OCI-LY3 (cell line): ENCODE measurements at regions not wholly inside any gene's neighbourhood (a gene's known extent, or its start where the extent isn't known, plus 50 kb on each side); places are given as distances from the start of the nearest gene placed in this dataset.
"Not testable (repeated sequence)": the region's sequence is repeated elsewhere in the genome, so short reads cannot be mapped to it uniquely, and the experiment has no call there.

ENCODE experiments used
- H2AFZ ChIP-seq: fragments of 200-600, 300-600 bp; shearing (Covaris generic); 2 replicates; pipeline ENCODE4 v1.6.0; 2014; ENCODE audit warnings: antibody characterized with exemption, low read depth, low read length
- H3K27ac ChIP-seq: fragments of 200-600, 300-600 bp; sonication (generic); 2 replicates; pipeline ENCODE4 v1.5.1; 2014; ENCODE audit warnings: mild to moderate bottlenecking, low read length, moderate library complexity, mixed read lengths
- H3K27me3 ChIP-seq: fragments of 200-600, 300-600 bp; sonication (generic); 2 replicates; pipeline ENCODE4 v1.6.1; 2014; ENCODE audit warnings: low read depth, low read length, mixed read lengths
- H3K36me3 ChIP-seq: fragments of 200-600, 300-600 bp; sonication (generic); replicated peaks from 2 replicates; pipeline ENCODE3; 2014; ENCODE audit warnings: low read depth, low read length, mixed read lengths
- H3K4me1 ChIP-seq: fragments of 300-600, 200-600 bp; sonication (generic); 2 replicates; pipeline ENCODE4 v1.6.1; 2014; ENCODE audit warnings: low read length, mixed read lengths
- H3K4me2 ChIP-seq: fragments of 200-600, 300-600 bp; sonication (generic); 2 replicates; pipeline ENCODE4 v1.6.1; 2014; ENCODE audit warnings: low read length, mixed read lengths
- H3K4me3 ChIP-seq: fragments of 300-600, 200-600 bp; sonication (generic); 2 replicates; pipeline ENCODE4 v1.5.1; 2014; ENCODE audit warnings: antibody characterized with exemption, mild to moderate bottlenecking, low read length, moderate library complexity
- H3K79me2 ChIP-seq: fragments of 300-600, 200-600 bp; shearing (Covaris generic); 2 replicates; pipeline ENCODE4 v1.6.1; 2014; ENCODE audit warnings: mild to moderate bottlenecking, low read length, mixed read lengths
- H3K9ac ChIP-seq: fragments of 300-600, 200-600 bp; shearing (Covaris generic); 2 replicates; pipeline ENCODE4 v1.6.0; 2014; ENCODE audit warnings: mild to moderate bottlenecking, low read length, moderate library complexity
- H3K9me3 ChIP-seq: fragments of 200-600, 300-600 bp; shearing (Covaris generic); 2 replicates; pipeline ENCODE4 v1.6.1; 2014; ENCODE audit warnings: low read length, mixed read lengths; ENCODE audit not compliant: insufficient read depth
- H4K20me1 ChIP-seq: fragments of 200-600, 300-600 bp; sonication (generic); 2 replicates; pipeline ENCODE4 v1.6.1; 2016; ENCODE audit warnings: low read length, mixed read lengths; ENCODE audit not compliant: insufficient read depth
- EZH2phosphoT487 ChIP-seq: fragments of 200-600 bp; shearing (Covaris generic); IDR thresholded peaks from 2 replicates; pipeline ENCODE4 v1.6.1; 2018; ENCODE audit warnings: antibody characterized with exemption, mixed run types, low read depth
- TF ChIP-seq, protein P1 (sequence below): fragments of 200-600, 300-600 bp; sonication (generic); IDR thresholded peaks from 2 replicates; pipeline ENCODE4 v1.5.1; 2014; ENCODE audit warnings: antibody characterized with exemption, low read length, low read depth

DNA sequence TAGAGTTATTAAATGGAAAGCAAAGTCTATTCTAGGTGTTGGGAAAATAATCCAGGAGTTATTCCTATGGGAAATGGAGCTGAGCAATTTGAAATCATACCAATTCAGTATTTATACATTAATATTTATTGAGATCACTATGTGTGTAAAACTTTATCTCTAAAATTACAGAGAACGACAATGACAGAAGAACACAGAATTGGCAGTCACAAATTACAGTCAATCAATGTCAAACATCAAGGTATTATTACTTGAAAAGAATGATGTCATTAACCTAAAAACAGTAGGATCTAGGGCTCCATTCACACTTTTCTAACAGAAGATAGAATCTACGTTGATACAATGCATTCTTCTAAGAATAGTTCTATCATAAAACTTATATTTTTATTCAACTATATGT, 154.9 kb upstream of the GJE1 start:
- no peaks in the 10 kb centered on the region for H3K27me3 ChIP-seq
- TF ChIP-seq, protein P1, sequence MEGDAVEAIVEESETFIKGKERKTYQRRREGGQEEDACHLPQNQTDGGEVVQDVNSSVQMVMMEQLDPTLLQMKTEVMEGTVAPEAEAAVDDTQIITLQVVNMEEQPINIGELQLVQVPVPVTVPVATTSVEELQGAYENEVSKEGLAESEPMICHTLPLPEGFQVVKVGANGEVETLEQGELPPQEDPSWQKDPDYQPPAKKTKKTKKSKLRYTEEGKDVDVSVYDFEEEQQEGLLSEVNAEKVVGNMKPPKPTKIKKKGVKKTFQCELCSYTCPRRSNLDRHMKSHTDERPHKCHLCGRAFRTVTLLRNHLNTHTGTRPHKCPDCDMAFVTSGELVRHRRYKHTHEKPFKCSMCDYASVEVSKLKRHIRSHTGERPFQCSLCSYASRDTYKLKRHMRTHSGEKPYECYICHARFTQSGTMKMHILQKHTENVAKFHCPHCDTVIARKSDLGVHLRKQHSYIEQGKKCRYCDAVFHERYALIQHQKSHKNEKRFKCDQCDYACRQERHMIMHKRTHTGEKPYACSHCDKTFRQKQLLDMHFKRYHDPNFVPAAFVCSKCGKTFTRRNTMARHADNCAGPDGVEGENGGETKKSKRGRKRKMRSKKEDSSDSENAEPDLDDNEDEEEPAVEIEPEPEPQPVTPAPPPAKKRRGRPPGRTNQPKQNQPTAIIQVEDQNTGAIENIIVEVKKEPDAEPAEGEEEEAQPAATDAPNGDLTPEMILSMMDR: no peak
- TF ChIP-seq EZH2phosphoT487: no peak
- H3K79me2 ChIP-seq: no peaks in the 10 kb centered on the region
- H3K36me3 ChIP-seq: no peaks in the 10 kb centered on the region
- no peaks in the 10 kb centered on the region for H4K20me1 ChIP-seq
- no peak overlapping the region for H3K27ac ChIP-seq
- no peak overlapping the region for H3K4me3 ChIP-seq
- H3K9me3 ChIP-seq: no peaks in the 10 kb centered on the region
- H3K4me1 ChIP-seq: no peaks in the 10 kb centered on the region
- H3K9ac ChIP-seq: no peak overlapping the region
- H3K4me2 ChIP-seq: no peak overlapping the region
- no peak overlapping the region for H2AFZ ChIP-seq

DNA sequence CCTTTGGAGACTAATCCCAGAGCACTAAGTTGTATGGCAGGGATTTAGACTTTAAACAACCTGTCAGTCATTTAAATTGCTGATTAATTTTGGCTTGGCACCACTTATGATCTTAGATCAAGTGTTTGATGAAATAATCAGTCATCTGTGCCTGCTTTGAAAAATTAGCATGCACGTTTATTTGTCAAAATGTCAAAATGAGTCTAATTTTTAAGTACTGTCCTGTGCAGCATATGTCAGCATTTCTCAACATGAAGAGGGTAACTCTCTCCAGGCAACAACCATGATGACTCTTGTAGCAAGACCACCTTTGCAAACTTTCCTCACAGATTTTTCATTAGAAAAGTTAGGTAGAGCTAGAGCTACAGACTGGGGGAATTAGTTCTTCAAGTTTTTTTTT, 155.7 kb upstream of the GJE1 start:
- Histone ChIP-seq H3K4me2 (no peak overlapping the region), H3K4me1 (no peaks in the 10 kb centered on the region), H3K9ac (no peak overlapping the region), H3K79me2 (no peaks in the 10 kb centered on the region), H4K20me1 (no peaks in the 10 kb centered on the region), H3K27me3 (no peaks in the 10 kb centered on the region), H2AFZ (no peak overlapping the region), H3K4me3 (no peak overlapping the region), H3K27ac (no peak overlapping the region), H3K36me3 (no peaks in the 10 kb centered on the region), H3K9me3 (no peaks in the 10 kb centered on the region)
- TF ChIP-seq EZH2phosphoT487: no peak
- TF ChIP-seq, protein P1: no peak

DNA sequence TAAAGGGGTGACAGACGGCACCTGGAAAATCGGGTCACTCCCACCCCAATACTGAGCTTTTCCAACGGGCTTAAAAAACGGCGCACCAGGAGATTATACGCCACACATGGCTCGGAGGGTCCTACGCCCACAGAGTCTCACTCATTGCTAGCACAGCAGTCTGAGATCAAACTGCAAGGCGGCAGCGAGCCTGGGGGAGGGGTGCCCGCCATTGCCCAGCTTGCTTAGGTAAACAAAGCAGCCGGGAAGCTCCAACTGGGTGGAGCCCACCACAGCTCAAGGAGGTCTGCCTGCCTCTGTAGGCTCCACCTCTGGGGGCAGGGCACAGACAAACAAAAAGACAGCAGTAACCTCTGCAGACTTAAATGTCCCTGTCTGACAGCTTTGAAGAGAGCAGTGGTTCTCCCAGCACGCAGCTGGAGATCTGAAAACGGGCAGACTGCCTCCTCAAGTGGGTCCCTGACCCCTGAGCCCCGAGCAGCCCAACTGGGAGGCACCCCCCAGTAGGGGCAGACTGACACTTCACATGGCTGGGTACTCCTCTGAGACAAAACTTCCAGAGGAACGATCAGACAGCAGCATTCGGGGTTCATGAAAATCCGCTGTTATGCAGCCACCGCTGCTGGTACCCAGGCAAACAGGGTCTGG, 162.8 kb upstream of the GJE1 start:
- not testable (repeated sequence) for H3K79me2 ChIP-seq, H2AFZ ChIP-seq, H3K9me3 ChIP-seq, H4K20me1 ChIP-seq, H3K4me2 ChIP-seq, H3K4me3 ChIP-seq, H3K27me3 ChIP-seq, H3K9ac ChIP-seq, H3K27ac ChIP-seq, H3K36me3 ChIP-seq, H3K4me1 ChIP-seq

DNA sequence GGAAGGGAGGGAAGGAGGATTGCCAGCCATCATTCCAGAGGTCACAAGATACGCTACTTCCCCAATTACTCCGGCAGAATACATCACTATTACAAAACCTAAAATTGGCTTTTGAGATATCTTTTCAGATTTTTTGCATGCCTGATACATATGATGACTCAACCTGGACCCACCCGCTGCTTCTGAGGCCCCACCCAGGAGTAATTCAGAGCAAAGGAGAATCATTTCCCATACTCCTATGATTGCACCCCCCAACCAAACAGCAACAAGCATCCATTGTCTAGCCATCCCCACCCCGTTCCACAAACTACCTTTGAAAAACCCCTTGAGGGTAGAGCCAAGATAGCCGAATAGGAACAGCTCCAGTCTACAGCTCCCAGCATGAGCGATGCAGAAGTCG, 163.5 kb upstream of the GJE1 start:
- Histone ChIP-seq H3K4me3 (no peak overlapping the region), H3K4me2 (no peak overlapping the region), H3K36me3 (no peaks in the 10 kb centered on the region), H3K9me3 (no peaks in the 10 kb centered on the region), H2AFZ (no peak overlapping the region), H3K27me3 (no peaks in the 10 kb centered on the region), H3K9ac (no peak overlapping the region), H3K79me2 (no peaks in the 10 kb centered on the region), H4K20me1 (no peaks in the 10 kb centered on the region), H3K4me1 (no peaks in the 10 kb centered on the region), H3K27ac (no peak overlapping the region)
- TF ChIP-seq, protein P1: no peak
- no peak for TF ChIP-seq EZH2phosphoT487
